GM23338 (cell line): ENCODE measurements at regions not wholly inside any gene's neighbourhood (a gene's known extent, or its start where the extent isn't known, plus 50 kb on each side); places are given as distances from the start of the nearest gene placed in this dataset.

ENCODE experiments used
- ATAC-seq: fragments of 200-7000 bp; cut with Tn5 transposase; 3 replicates; pipeline ENCODE4 v1.9.1; 2020
- DNase-seq: peaks from one replicate; pipeline ENCODE4 v3.0.0-alpha.2; 2015; ENCODE audit warnings: low spot score
- H2AFZ ChIP-seq: fragments of 200-600 bp; sonication (generic); 2 replicates; pipeline ENCODE4 v1.8.0; 2016; ENCODE audit warnings: antibody characterized with exemption, mild to moderate bottlenecking, moderate library complexity
- H3F3A ChIP-seq: fragments of 200-600 bp; sonication (generic); replicated peaks from 2 replicates; pipeline ENCODE4 v1.8.0; 2017; ENCODE audit warnings: antibody characterized with exemption, mixed run types, low read depth
- H3K27ac ChIP-seq: fragments of 200-600 bp; sonication (generic); 2 replicates; pipeline ENCODE4 v1.6.1; 2016; ENCODE audit warnings: low read depth
- H3K27me3 ChIP-seq: fragments of 200-600 bp; sonication (generic); 2 replicates; pipeline ENCODE4 v1.8.0; 2016; ENCODE audit warnings: mild to moderate bottlenecking, mixed run types, moderate library complexity; ENCODE audit not compliant: insufficient read depth
- H3K36me3 ChIP-seq: fragments of 200-600 bp; sonication (generic); 2 replicates; pipeline ENCODE4 v1.8.0; 2016; ENCODE audit warnings: mild to moderate bottlenecking; ENCODE audit not compliant: insufficient read depth
- H3K4me1 ChIP-seq: fragments of 200-600 bp; sonication (generic); 2 replicates; pipeline ENCODE4 v1.8.0; 2016; ENCODE audit warnings: mild to moderate bottlenecking, moderate library complexity; ENCODE audit not compliant: insufficient read depth
- H3K4me2 ChIP-seq: fragments of 200-600 bp; sonication (generic); 2 replicates; pipeline ENCODE4 v1.7.1; 2017; ENCODE audit warnings: mixed run types
- H3K4me3 ChIP-seq: fragments of 200-600 bp; sonication (generic); 2 replicates; pipeline ENCODE4 v1.6.1; 2016; ENCODE audit warnings: mixed run types
- H3K79me2 ChIP-seq: fragments of 200-600 bp; sonication (generic); replicated peaks from 2 replicates; pipeline ENCODE4 v1.8.0; 2017; ENCODE audit warnings: mild to moderate bottlenecking; ENCODE audit not compliant: insufficient read depth
- H3K9me2 ChIP-seq: fragments of 200-600 bp; sonication (generic); 2 replicates; pipeline ENCODE4 v1.8.0; 2017; ENCODE audit not compliant: insufficient read depth
- H4K20me1 ChIP-seq: fragments of 200-600 bp; sonication (generic); replicated peaks from 2 replicates; pipeline ENCODE4 v1.8.0; 2017; ENCODE audit warnings: mild to moderate bottlenecking; ENCODE audit not compliant: insufficient read depth
- H3K27ac Mint-ChIP-seq: 2 replicates; pipeline ENCODE4 v1.8.0; 2020; ENCODE audit warnings: inconsistent platforms, mild to moderate bottlenecking, moderate library complexity, mixed read lengths
- H3K27me3 Mint-ChIP-seq: 3 replicates; pipeline ENCODE4 v1.8.0; 2022; ENCODE audit warnings: low read depth, mild to moderate bottlenecking, moderate library complexity, mixed read lengths, inconsistent platforms; ENCODE audit not compliant: insufficient read depth, poor library complexity
- H3K36me3 Mint-ChIP-seq: 3 replicates; pipeline ENCODE4 v1.8.0; 2021; ENCODE audit warnings: low read depth, mild to moderate bottlenecking, inconsistent platforms, moderate library complexity, mixed read lengths
- H3K4me1 Mint-ChIP-seq: 3 replicates; pipeline ENCODE4 v1.8.0; 2020; ENCODE audit warnings: mild to moderate bottlenecking, inconsistent platforms, mixed read lengths
- H3K4me3 Mint-ChIP-seq: 3 replicates; pipeline ENCODE4 v1.8.0; 2021; ENCODE audit warnings: moderate library complexity, mild to moderate bottlenecking, inconsistent platforms, mixed read lengths
- H3K9me3 Mint-ChIP-seq: 3 replicates; pipeline ENCODE4 v1.8.0; 2020; ENCODE audit warnings: moderate library complexity, mild to moderate bottlenecking, inconsistent platforms, mixed read lengths
- CREB1 ChIP-seq: fragments of 250-450 bp; sonication (Bioruptor Pico); IDR thresholded peaks from 2 replicates; pipeline ENCODE4 v1.5.0; 2020; ENCODE audit warnings: low read depth, mild to moderate bottlenecking, moderate library complexity
- CTCF ChIP-seq, 2 experiments: fragments of 200-600 bp in 1 of 2; sonication (generic) in 1 of 2; conservative IDR thresholded peaks; 2 replicates each; pipeline versions ENCODE4 v1.5.1 to v1.6.1; 2016 to 2017; ENCODE audit warnings: antibody characterized with exemption in 2 of 2, low read depth in 2 of 2, mild to moderate bottlenecking in 2 of 2, moderate library complexity in 1 of 2
- ETS1 ChIP-seq: IDR thresholded peaks from 2 replicates; pipeline ENCODE4 v1.6.1; 2016; ENCODE audit warnings: antibody characterized with exemption
- JUNB ChIP-seq: IDR thresholded peaks from one replicate; pipeline ENCODE4 v1.6.1; 2016; ENCODE audit warnings: antibody characterized with exemption; ENCODE audit not compliant: unreplicated experiment
- POLR2AphosphoS5 ChIP-seq: IDR thresholded peaks from 2 replicates; pipeline ENCODE4 v1.6.1; 2016; ENCODE audit warnings: antibody characterized with exemption, low read depth
- STAT1 ChIP-seq: IDR thresholded peaks from one replicate; pipeline ENCODE4 v1.6.1; 2016; ENCODE audit warnings: antibody characterized with exemption; ENCODE audit not compliant: unreplicated experiment
- ZNF331 ChIP-seq: fragments of 250-450 bp; sonication (Bioruptor Pico); IDR thresholded peaks from 2 replicates; pipeline ENCODE4 v1.5.0; 2020; ENCODE audit warnings: low read depth, mild to moderate bottlenecking, moderate library complexity

- no peak for TF ChIP-seq CTCF (conservative IDR thresholded peaks at IDR 0.05; ENCODE audit: low read depth in 2 of 2)
- TF ChIP-seq STAT1, result no peak
- TF ChIP-seq CREB1 (CRISPR knock-in tag), result no peak
Measured at GRCh38 chr16:65226077-65226476, 104.2 kb upstream of the CDH11 start (continued).

- H2AFZ ChIP-seq, result no peak overlapping the region
- peaks cover 21% of the 10 kb centered on the region; the same call in 1 of the 2 replicates for H3K27me3 ChIP-seq
- peaks cover 26% of the 10 kb centered on the region for H3F3A ChIP-seq
- DNase-seq (peak; percentile 11), ATAC-seq (peak; percentile 11)
- no peaks in the 10 kb centered on the region for H3K9me3 Mint-ChIP-seq
- peak overlapping the region; percentile 46 for H3K4me2 ChIP-seq
- H3K27ac ChIP-seq, result peak overlapping the region; percentile 53
- H3K4me1 ChIP-seq, result peaks cover 65% of the 10 kb centered on the region
- peaks cover 8% of the 10 kb centered on the region for H3K27me3 Mint-ChIP-seq
- H3K4me3 Mint-ChIP-seq, result no peak overlapping the region
- no peak overlapping the region for H3K27ac Mint-ChIP-seq
- no peak overlapping the region for H3K4me3 ChIP-seq
- H3K36me3 ChIP-seq, result peaks cover 21% of the 10 kb centered on the region
- peaks cover 5% of the 10 kb centered on the region for H3K79me2 ChIP-seq
- H3K36me3 Mint-ChIP-seq, result peaks cover 35% of the 10 kb centered on the region
- no peaks in the 10 kb centered on the region for H3K9me2 ChIP-seq
- H3K4me1 Mint-ChIP-seq, result peaks cover 67% of the 10 kb centered on the region
- TF ChIP-seq ZNF331 (no peak), POLR2AphosphoS5 (peak; percentile 39; the same call in 1 of the 2 replicates)
- peaks cover 18% of the 10 kb centered on the region; the same call in 1 of the 2 replicates for H4K20me1 ChIP-seq
Measured at GRCh38 chr16:65225488-65225887, 103.6 kb upstream of the CDH11 start.

- Histone ChIP-seq H3K4me2 (peak overlapping the region; percentile 46), H3F3A (peaks cover 26% of the 10 kb centered on the region), H3K36me3 (peaks cover 21% of the 10 kb centered on the region), H3K27ac (peak overlapping the region; percentile 53; the same call in 1 of the 2 replicates), H3K79me2 (no peaks in the 10 kb centered on the region), H2AFZ (no peak overlapping the region), H3K27me3 (peaks cover 24% of the 10 kb centered on the region; the same call in 1 of the 2 replicates), H3K4me3 (no peak overlapping the region), H4K20me1 (peaks cover 18% of the 10 kb centered on the region; the same call in 1 of the 2 replicates), H3K4me1 (peaks cover 65% of the 10 kb centered on the region), H3K9me2 (no peaks in the 10 kb centered on the region)
- Mint-ChIP-seq H3K4me1 (peaks cover 62% of the 10 kb centered on the region), H3K4me3 (no peak overlapping the region), H3K27ac (no peak overlapping the region), H3K36me3 (peaks cover 30% of the 10 kb centered on the region), H3K27me3 (peaks cover 8% of the 10 kb centered on the region), H3K9me3 (no peaks in the 10 kb centered on the region)
- TF ChIP-seq JUNB, result no peak
- TF ChIP-seq POLR2AphosphoS5, result peak; percentile 44; the same call in 1 of the 2 replicates
- no peak for TF ChIP-seq ETS1
- peak; percentile 20 for ATAC-seq
- peak; percentile 14 for DNase-seq
Measured at GRCh38 chr16:65224994-65225393, 103.1 kb upstream of the CDH11 start.
